ENCODE measurements at regions not wholly inside any gene's neighbourhood (a gene's known extent, or its start where the extent isn't known, plus 50 kb on each side); places are given as distances from the start of the nearest gene placed in this dataset.

DNA sequence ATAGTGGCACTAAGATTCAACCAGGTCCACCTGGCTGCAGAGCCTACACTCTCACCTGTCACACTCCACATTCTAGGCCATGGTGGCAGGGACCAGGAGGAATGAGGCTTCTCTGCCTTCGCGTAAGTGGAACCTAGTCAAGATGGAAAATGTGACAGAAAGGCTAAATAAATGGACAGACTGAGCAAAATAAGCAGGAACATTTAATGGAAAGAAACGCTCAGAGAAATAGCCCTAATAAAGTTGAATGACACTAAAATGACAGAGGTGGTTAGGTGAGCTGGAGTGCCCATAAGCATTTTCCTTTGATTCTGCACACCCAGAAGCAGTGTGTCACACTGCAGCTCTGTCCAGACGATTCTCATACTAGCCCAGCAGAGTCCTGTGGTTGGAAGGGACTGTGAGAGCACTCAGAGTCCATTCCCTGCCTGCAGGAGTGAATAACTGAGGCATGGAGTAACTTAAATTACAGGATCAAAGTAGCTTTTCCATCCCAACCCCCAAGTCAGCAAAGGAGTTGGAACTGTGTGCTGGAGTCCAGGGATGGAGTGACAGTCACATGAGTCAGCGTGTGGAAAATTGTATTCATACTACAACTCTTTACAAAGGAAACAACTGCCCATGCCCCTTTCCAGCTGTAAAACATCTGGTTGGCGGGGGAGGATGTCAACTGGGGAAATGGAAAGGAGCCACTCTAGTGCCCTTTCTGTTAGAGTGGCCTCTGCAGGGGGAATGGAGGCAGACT, 105.4 kb upstream of the LGALSL start:
- Histone ChIP-seq H2AFZ (ENCODE audit: low read length) (no peak overlapping the region), H4K5ac (ENCODE audit: insufficient read length, low read depth, low read length) (no peak overlapping the region), H2BK120ac (replicated peaks; ENCODE audit: low read depth, low read length) (no peak overlapping the region), H3K23ac (ENCODE audit: insufficient read length) (no peak overlapping the region), H2BK15ac (ENCODE audit: low read length) (no peak overlapping the region), H3K14ac (ENCODE audit: insufficient read length) (no peak overlapping the region), H3K79me2 (ENCODE audit: control insufficient read depth in 1 of 2, insufficient read depth in 2 of 2, low read length in 2 of 2) (no peaks in the 10 kb centered on the region), H3K79me1 (ENCODE audit: low read depth, low read length) (no peaks in the 10 kb centered on the region), H3K27me3 (replicated peaks in 1 of 4; ENCODE audit: control insufficient read depth in 3 of 4, extremely low read depth in 1 of 4, insufficient read depth in 3 of 4, low read length in 3 of 4) (no peaks in the 10 kb centered on the region), H3K23me2 (ENCODE audit: low read depth, low read length) (no peaks in the 10 kb centered on the region), H3K9ac (replicated peaks in 1 of 4; ENCODE audit: extremely low read depth in 1 of 4, low read depth in 3 of 4, low read length in 3 of 4) (no peak overlapping the region), H3K4me2 (ENCODE audit: insufficient read depth in 1 of 2, low read depth in 2 of 2, low read length in 2 of 2) (no peak overlapping the region), H2BK12ac (ENCODE audit: low read depth, low read length) (no peak overlapping the region), H4K91ac (replicated peaks; ENCODE audit: insufficient read length, low read length) (no peak overlapping the region), H3K9me3 (ENCODE audit: insufficient read depth in 2 of 2, low read depth in 1 of 2, low read length in 1 of 2) (no peaks in the 10 kb centered on the region), H3K36me3 (ENCODE audit: control insufficient read depth in 2 of 4, insufficient read depth in 4 of 4, low read length in 3 of 4) (no peaks in the 10 kb centered on the region), H3K4ac (replicated peaks; ENCODE audit: insufficient read length, low read depth, low read length) (no peak overlapping the region), H3K27ac (ENCODE audit: low read depth, low read length) (no peak overlapping the region), H3K56ac (replicated peaks; ENCODE audit: insufficient read length, low read depth, low read length) (no peak overlapping the region), H2BK20ac (ENCODE audit: low read length) (no peak overlapping the region), H4K8ac (ENCODE audit: extremely low read depth, insufficient read depth, low read length) (no peak overlapping the region), H2BK5ac (ENCODE audit: low read depth, low read length) (no peak overlapping the region), H4K20me1 (replicated peaks in 1 of 2; ENCODE audit: control insufficient read depth in 1 of 2, insufficient read depth in 2 of 2, low read length in 2 of 2) (no peaks in the 10 kb centered on the region), H3K18ac (ENCODE audit: extremely low read depth, low read length) (no peak overlapping the region), H3K4me3 (ENCODE audit: extremely low read depth in 1 of 4, insufficient read depth in 2 of 4, low read depth in 3 of 4, low read length in 4 of 4) (no peak overlapping the region), H3K4me1 (replicated peaks in 1 of 4; ENCODE audit: control insufficient read depth in 3 of 4, insufficient read depth in 4 of 4, low read length in 3 of 4) (no peaks in the 10 kb centered on the region), H2AK5ac (ENCODE audit: low read depth, low read length) (no peak overlapping the region)
- 94% methylated on average over 6 of the region's 6 CpGs; no CpG with 5 or more reads in 1 of the 2 experiments for WGBS, 2 experiments (ENCODE audit: extremely low coverage in 1 of 2, insufficient coverage in 1 of 2, insufficient read length in 1 of 2, insufficient replicate concordance in 2 of 2, low coverage in 1 of 2, low lambda C conversion rate in 2 of 2, missing lambda C conversion rate in 1 of 2)
- DNase-seq (ENCODE audit: low read depth in 1 of 2, low spot score in 2 of 2) (no peak), FAIRE-seq (no peak)
- POLR2A ChIA-PET (ENCODE audit: partially characterized antibody): interaction anchor here (2.3 kb wide), 1 partner anchor 56 kb away, joined by 5 read pairs; no protein-coding TSS in a partner anchor
- CTCF ChIA-PET (ENCODE audit: partially characterized antibody): interaction anchor here (0.5 to 2.2 kb wide), 15 partner anchors 8 to 265 kb away, joined by 3 to 8 read pairs (median 3); partner anchors contain the start of gene AFTPH
- TF ChIP-seq, protein P1, sequence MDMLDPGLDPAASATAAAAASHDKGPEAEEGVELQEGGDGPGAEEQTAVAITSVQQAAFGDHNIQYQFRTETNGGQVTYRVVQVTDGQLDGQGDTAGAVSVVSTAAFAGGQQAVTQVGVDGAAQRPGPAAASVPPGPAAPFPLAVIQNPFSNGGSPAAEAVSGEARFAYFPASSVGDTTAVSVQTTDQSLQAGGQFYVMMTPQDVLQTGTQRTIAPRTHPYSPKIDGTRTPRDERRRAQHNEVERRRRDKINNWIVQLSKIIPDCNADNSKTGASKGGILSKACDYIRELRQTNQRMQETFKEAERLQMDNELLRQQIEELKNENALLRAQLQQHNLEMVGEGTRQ (IDR thresholded peaks at IDR 0.05; ENCODE audit: low read length): no peak
- TF ChIP-seq YY1 (IDR thresholded peaks at IDR 0.05; ENCODE audit: low read depth, low read length): no peak
- TF ChIP-seq TAF1 (IDR thresholded peaks at IDR 0.05; ENCODE audit: low read depth, low read length): no peak

All from H1 (cell line).